SK-N-SH (cell line): ENCODE measurements at regions not wholly inside any gene's neighbourhood (a gene's known extent, or its start where the extent isn't known, plus 50 kb on each side); places are given as distances from the start of the nearest gene placed in this dataset.
A peak's percentile ranks its signal among the peaks of the same experiment; 100 is the strongest.

Source experiments
- EZH2phosphoT487 ChIP-seq: fragments of 200-600 bp; sonication (generic); IDR thresholded peaks from 2 replicates; pipeline ENCODE4 v1.6.1; 2017; ENCODE audit warnings: low read depth, mixed run types, mild to moderate bottlenecking, antibody characterized with exemption, moderate library complexity, borderline replicate concordance
- GATA2 ChIP-seq: sonication (generic); formaldehyde crosslinking; IDR thresholded peaks from 2 replicates; pipeline ENCODE4 v1.5.0; 2020; ENCODE audit warnings: mild to moderate bottlenecking, missing genetic modification reagents
- POLR2AphosphoS5 ChIP-seq: IDR thresholded peaks from 2 replicates; pipeline ENCODE4 v1.6.1; 2012; ENCODE audit warnings: low read depth, low read length
- RAD21 ChIP-seq: IDR thresholded peaks from 2 replicates; pipeline ENCODE4 v1.6.1; 2012; ENCODE audit warnings: mild to moderate bottlenecking, low read length
- TF ChIP-seq, protein P1 (sequence below): fragments of 200-600 bp; sonication (generic); IDR thresholded peaks from 2 replicates; pipeline ENCODE4 v1.6.1; 2017; ENCODE audit warnings: antibody characterized with exemption, mild to moderate bottlenecking, moderate library complexity

DNA sequence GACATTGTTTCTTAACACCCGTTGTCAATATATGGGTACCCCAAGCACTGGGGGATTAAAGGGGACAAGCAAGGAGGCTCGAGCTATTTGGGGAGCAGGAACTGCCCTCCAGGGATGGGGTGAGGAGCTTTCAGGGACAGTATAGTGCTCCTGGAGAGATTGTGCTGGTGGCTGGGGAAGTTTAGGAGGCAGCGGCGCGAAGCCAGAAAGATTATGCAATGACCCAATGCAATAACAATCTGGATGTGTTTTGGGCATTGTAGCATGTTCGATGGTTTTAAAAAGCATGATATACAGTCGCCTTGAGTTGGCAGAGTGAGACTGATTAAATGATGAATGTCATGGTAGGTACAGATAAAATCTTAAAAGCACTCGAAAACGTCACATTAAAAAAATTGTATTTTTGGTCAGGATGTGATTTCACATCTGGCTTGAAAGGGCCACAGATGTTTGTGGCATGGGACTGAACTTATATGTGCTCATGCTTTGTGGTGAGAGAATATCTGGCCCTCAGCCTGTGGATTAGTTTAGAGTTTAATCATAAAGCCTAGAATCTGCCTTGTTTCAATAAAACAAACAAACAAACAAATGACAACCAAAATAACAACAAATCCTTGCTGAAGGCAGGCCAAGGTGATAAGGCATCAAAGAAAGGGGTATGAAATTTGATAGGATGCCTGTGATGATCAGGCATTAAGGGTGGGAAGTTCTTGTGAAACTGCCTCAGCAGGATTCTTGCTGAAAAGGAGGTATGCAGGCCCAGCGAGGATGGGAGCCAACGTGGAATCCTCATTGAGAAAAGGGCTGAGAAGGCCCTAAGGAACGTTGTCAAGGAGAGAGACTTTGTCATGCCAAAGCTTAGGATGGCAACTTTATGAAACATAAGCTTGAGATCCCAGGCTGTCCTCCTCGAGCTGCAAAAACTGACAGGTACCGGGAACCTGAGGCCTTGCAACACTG, 417.1 kb upstream of the KLF6 start:
- TF ChIP-seq, protein P1, sequence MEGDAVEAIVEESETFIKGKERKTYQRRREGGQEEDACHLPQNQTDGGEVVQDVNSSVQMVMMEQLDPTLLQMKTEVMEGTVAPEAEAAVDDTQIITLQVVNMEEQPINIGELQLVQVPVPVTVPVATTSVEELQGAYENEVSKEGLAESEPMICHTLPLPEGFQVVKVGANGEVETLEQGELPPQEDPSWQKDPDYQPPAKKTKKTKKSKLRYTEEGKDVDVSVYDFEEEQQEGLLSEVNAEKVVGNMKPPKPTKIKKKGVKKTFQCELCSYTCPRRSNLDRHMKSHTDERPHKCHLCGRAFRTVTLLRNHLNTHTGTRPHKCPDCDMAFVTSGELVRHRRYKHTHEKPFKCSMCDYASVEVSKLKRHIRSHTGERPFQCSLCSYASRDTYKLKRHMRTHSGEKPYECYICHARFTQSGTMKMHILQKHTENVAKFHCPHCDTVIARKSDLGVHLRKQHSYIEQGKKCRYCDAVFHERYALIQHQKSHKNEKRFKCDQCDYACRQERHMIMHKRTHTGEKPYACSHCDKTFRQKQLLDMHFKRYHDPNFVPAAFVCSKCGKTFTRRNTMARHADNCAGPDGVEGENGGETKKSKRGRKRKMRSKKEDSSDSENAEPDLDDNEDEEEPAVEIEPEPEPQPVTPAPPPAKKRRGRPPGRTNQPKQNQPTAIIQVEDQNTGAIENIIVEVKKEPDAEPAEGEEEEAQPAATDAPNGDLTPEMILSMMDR = no peak
- TF ChIP-seq GATA2 (CRISPR knock-in tag) (peak; percentile 56), POLR2AphosphoS5 (no peak), EZH2phosphoT487 (no peak), RAD21 (peak; percentile 2; the same call in 1 of the 2 replicates)
